ENCODE measurements at regions not wholly inside any gene's neighbourhood (a gene's known extent, or its start where the extent isn't known, plus 50 kb on each side); places are given as distances from the start of the nearest gene placed in this dataset.

- H3K4me2 ChIP-seq (ENCODE audit: low read length), result no peak overlapping the region
- H3K27ac ChIP-seq (ENCODE audit: low read length), result no peak overlapping the region
- no peaks in the 10 kb centered on the region for H3K36me3 ChIP-seq (replicated peaks; ENCODE audit: low read depth, low read length)
- TF ChIP-seq CTCF (IDR thresholded peaks at IDR 0.05; ENCODE audit: low read depth, low read length) (no peak), EZH2phosphoT487 (IDR thresholded peaks at IDR 0.05; ENCODE audit: low read depth) (no peak)
- no peak overlapping the region for H2AFZ ChIP-seq (ENCODE audit: low read depth, low read length)
- H3K27me3 ChIP-seq (ENCODE audit: low read depth, low read length), result no peaks in the 10 kb centered on the region
- no peak overlapping the region for H3K9ac ChIP-seq (ENCODE audit: low read length)
- H3K79me2 ChIP-seq (ENCODE audit: low read length), result no peaks in the 10 kb centered on the region
- no peak overlapping the region for H3K4me3 ChIP-seq (ENCODE audit: low read length)
- H3K9me3 ChIP-seq (ENCODE audit: insufficient read depth, low read length), result no peaks in the 10 kb centered on the region
- H3K4me1 ChIP-seq (ENCODE audit: low read length), result no peaks in the 10 kb centered on the region
- no peaks in the 10 kb centered on the region for H4K20me1 ChIP-seq (ENCODE audit: insufficient read depth, low read length)
Observed at GRCh38 chr4:65202165-65202852, 468.0 kb downstream of the EPHA5 start.

GRCh38 chr4:65195666-65196065 lies 474.6 kb downstream of the EPHA5 start:
- Histone ChIP-seq H3K4me3 (ENCODE audit: low read length) (no peak overlapping the region), H3K4me1 (ENCODE audit: low read length) (no peaks in the 10 kb centered on the region), H2AFZ (ENCODE audit: low read depth, low read length) (no peak overlapping the region), H4K20me1 (ENCODE audit: insufficient read depth, low read length) (no peaks in the 10 kb centered on the region), H3K79me2 (ENCODE audit: low read length) (no peaks in the 10 kb centered on the region), H3K9me3 (ENCODE audit: insufficient read depth, low read length) (no peaks in the 10 kb centered on the region), H3K9ac (ENCODE audit: low read length) (no peak overlapping the region), H3K4me2 (ENCODE audit: low read length) (no peak overlapping the region), H3K27me3 (ENCODE audit: low read depth, low read length) (no peaks in the 10 kb centered on the region), H3K27ac (ENCODE audit: low read length) (no peak overlapping the region), H3K36me3 (replicated peaks; ENCODE audit: low read depth, low read length) (no peaks in the 10 kb centered on the region)
- TF ChIP-seq EZH2phosphoT487 (IDR thresholded peaks at IDR 0.05; ENCODE audit: low read depth), result no peak
- TF ChIP-seq CTCF (IDR thresholded peaks at IDR 0.05; ENCODE audit: low read depth, low read length), result no peak

- no peaks in the 10 kb centered on the region for H3K9me3 ChIP-seq (ENCODE audit: insufficient read depth, low read length)
- H3K79me2 ChIP-seq (ENCODE audit: low read length), result no peaks in the 10 kb centered on the region
- TF ChIP-seq CTCF (IDR thresholded peaks at IDR 0.05; ENCODE audit: low read depth, low read length) (no peak), EZH2phosphoT487 (IDR thresholded peaks at IDR 0.05; ENCODE audit: low read depth) (no peak)
- no peak overlapping the region for H3K27ac ChIP-seq (ENCODE audit: low read length)
- H3K4me3 ChIP-seq (ENCODE audit: low read length), result no peak overlapping the region
- H4K20me1 ChIP-seq (ENCODE audit: insufficient read depth, low read length), result no peaks in the 10 kb centered on the region
- H3K36me3 ChIP-seq (replicated peaks; ENCODE audit: low read depth, low read length), result no peaks in the 10 kb centered on the region
- H3K4me1 ChIP-seq (ENCODE audit: low read length), result no peaks in the 10 kb centered on the region
- no peak overlapping the region for H3K4me2 ChIP-seq (ENCODE audit: low read length)
- no peak overlapping the region for H2AFZ ChIP-seq (ENCODE audit: low read depth, low read length)
- H3K27me3 ChIP-seq (ENCODE audit: low read depth, low read length), result no peaks in the 10 kb centered on the region
- no peak overlapping the region for H3K9ac ChIP-seq (ENCODE audit: low read length)
Observed at GRCh38 chr4:65195002-65195401, 475.3 kb downstream of the EPHA5 start.

- no peak overlapping the region for H3K27ac ChIP-seq (ENCODE audit: low read length)
- H3K4me1 ChIP-seq (ENCODE audit: low read length), result no peaks in the 10 kb centered on the region
- no peak overlapping the region for H3K4me2 ChIP-seq (ENCODE audit: low read length)
- no peak overlapping the region for H2AFZ ChIP-seq (ENCODE audit: low read depth, low read length)
- no peaks in the 10 kb centered on the region for H3K36me3 ChIP-seq (replicated peaks; ENCODE audit: low read depth, low read length)
- no peaks in the 10 kb centered on the region for H3K79me2 ChIP-seq (ENCODE audit: low read length)
- no peak for TF ChIP-seq CTCF (IDR thresholded peaks at IDR 0.05; ENCODE audit: low read depth, low read length)
- TF ChIP-seq EZH2phosphoT487 (IDR thresholded peaks at IDR 0.05; ENCODE audit: low read depth), result no peak
- H3K9me3 ChIP-seq (ENCODE audit: insufficient read depth, low read length), result no peaks in the 10 kb centered on the region
- H3K27me3 ChIP-seq (ENCODE audit: low read depth, low read length), result no peaks in the 10 kb centered on the region
- no peaks in the 10 kb centered on the region for H4K20me1 ChIP-seq (ENCODE audit: insufficient read depth, low read length)
- H3K4me3 ChIP-seq (ENCODE audit: low read length), result no peak overlapping the region
- no peak overlapping the region for H3K9ac ChIP-seq (ENCODE audit: low read length)
Observed at GRCh38 chr4:65193985-65194384, 476.3 kb downstream of the EPHA5 start.
